LNCAP (cell line): ENCODE measurements at regions not wholly inside any gene's neighbourhood (a gene's known extent, or its start where the extent isn't known, plus 50 kb on each side); places are given as distances from the start of the nearest gene placed in this dataset.

ENCODE experiments used
- TF ChIP-seq, protein P1 (sequence below): fragments of 450-650 bp; IDR thresholded peaks from 2 replicates; pipeline ENCODE4 v1.5.1; 2017; ENCODE audit warnings: mild to moderate bottlenecking

DNA sequence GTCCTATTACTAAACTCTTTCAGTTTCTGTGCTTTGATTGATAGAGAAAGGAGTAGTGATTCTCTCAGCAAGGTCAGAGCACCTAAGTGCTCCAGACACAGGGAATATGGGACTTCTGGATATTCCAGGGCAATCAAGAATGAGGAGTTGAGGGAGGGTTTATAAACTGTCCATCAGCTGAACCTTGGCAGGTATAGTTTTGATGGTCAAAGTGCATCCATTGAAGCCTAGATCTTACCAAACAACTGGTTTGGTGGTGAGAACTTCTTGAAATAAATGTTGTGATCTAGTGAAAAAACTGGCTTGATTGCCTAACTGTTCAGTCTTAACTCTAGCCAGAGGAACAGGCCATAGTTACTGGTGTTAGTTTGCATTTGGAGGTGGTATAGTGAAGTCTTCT is 207.0 kb upstream of the ONECUT1 start:
- TF ChIP-seq, protein P1, sequence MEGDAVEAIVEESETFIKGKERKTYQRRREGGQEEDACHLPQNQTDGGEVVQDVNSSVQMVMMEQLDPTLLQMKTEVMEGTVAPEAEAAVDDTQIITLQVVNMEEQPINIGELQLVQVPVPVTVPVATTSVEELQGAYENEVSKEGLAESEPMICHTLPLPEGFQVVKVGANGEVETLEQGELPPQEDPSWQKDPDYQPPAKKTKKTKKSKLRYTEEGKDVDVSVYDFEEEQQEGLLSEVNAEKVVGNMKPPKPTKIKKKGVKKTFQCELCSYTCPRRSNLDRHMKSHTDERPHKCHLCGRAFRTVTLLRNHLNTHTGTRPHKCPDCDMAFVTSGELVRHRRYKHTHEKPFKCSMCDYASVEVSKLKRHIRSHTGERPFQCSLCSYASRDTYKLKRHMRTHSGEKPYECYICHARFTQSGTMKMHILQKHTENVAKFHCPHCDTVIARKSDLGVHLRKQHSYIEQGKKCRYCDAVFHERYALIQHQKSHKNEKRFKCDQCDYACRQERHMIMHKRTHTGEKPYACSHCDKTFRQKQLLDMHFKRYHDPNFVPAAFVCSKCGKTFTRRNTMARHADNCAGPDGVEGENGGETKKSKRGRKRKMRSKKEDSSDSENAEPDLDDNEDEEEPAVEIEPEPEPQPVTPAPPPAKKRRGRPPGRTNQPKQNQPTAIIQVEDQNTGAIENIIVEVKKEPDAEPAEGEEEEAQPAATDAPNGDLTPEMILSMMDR = no peak

GRCh38 chr15:52994290-52994689 is 204.2 kb upstream of the ONECUT1 start:
- TF ChIP-seq, protein P1 = no peak

GRCh38 chr15:52984507-52984906 is 194.4 kb upstream of the ONECUT1 start:
- TF ChIP-seq, protein P1 = no peak

- TF ChIP-seq, protein P1 = no peak
Observed at GRCh38 chr15:52980446-52980845, 190.3 kb upstream of the ONECUT1 start.

GRCh38 chr15:52976516-52977075 is 186.5 kb upstream of the ONECUT1 start:
- TF ChIP-seq, protein P1 = no peak

- TF ChIP-seq, protein P1 = no peak
Observed at GRCh38 chr15:52975941-52976449, 185.9 kb upstream of the ONECUT1 start.

DNA sequence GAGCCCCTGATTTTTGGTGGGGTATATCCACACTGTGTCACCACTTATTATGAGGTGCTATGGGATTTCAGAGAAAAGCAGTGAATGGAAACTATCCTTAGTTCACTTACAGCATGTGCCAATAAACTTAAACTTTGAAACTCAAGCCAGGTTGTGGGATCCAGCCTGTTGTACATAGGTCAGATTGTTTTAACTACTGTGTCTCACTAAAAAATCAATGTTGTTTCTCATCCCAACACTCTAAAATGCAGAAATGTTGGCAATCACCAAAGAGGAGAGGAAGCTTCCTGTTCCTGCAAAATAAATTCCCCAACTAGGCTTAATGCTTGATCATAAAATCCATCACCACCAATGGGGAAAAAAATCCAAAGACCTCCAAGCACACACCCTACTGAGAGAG is 173.7 kb upstream of the ONECUT1 start:
- TF ChIP-seq, protein P1 = no peak

GRCh38 chr15:52960283-52960682 is 170.1 kb upstream of the ONECUT1 start:
- TF ChIP-seq, protein P1 = no peak
